ENCODE measurements at regions not wholly inside any gene's neighbourhood (a gene's known extent, or its start where the extent isn't known, plus 50 kb on each side); places are given as distances from the start of the nearest gene placed in this dataset.

GRCh38 chr2:13201924-13202323, 485.2 kb downstream of the TRIB2 start:
- no peak for TF ChIP-seq TCF3 (CRISPR knock-in tag; IDR thresholded peaks at IDR 0.05)
- TF ChIP-seq, protein P1, sequence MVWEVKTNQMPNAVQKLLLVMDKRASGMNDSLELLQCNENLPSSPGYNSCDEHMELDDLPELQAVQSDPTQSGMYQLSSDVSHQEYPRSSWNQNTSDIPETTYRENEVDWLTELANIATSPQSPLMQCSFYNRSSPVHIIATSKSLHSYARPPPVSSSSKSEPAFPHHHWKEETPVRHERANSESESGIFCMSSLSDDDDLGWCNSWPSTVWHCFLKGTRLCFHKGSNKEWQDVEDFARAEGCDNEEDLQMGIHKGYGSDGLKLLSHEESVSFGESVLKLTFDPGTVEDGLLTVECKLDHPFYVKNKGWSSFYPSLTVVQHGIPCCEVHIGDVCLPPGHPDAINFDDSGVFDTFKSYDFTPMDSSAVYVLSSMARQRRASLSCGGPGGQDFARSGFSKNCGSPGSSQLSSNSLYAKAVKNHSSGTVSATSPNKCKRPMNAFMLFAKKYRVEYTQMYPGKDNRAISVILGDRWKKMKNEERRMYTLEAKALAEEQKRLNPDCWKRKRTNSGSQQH (CRISPR knock-in tag; IDR thresholded peaks at IDR 0.05), result no peak
- TF ChIP-seq, protein P2, sequence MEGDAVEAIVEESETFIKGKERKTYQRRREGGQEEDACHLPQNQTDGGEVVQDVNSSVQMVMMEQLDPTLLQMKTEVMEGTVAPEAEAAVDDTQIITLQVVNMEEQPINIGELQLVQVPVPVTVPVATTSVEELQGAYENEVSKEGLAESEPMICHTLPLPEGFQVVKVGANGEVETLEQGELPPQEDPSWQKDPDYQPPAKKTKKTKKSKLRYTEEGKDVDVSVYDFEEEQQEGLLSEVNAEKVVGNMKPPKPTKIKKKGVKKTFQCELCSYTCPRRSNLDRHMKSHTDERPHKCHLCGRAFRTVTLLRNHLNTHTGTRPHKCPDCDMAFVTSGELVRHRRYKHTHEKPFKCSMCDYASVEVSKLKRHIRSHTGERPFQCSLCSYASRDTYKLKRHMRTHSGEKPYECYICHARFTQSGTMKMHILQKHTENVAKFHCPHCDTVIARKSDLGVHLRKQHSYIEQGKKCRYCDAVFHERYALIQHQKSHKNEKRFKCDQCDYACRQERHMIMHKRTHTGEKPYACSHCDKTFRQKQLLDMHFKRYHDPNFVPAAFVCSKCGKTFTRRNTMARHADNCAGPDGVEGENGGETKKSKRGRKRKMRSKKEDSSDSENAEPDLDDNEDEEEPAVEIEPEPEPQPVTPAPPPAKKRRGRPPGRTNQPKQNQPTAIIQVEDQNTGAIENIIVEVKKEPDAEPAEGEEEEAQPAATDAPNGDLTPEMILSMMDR (IDR thresholded peaks at IDR 0.05 in 2 of 3, conservative IDR thresholded peaks at IDR 0.05 in 1 of 3; ENCODE audit: insufficient read depth in 2 of 3, low read depth in 1 of 3, low read length in 3 of 3), result no peak
- TF ChIP-seq SETDB1 (IDR thresholded peaks at IDR 0.05; ENCODE audit: low read length), result no peak
- TF ChIP-seq KAT8 (IDR thresholded peaks at IDR 0.05; ENCODE audit: low read depth), result no peak
- TF ChIP-seq FOXK2 (conservative IDR thresholded peaks at IDR 0.05 in 1 of 2, IDR thresholded peaks at IDR 0.05 in 1 of 2; ENCODE audit: low read depth in 2 of 2), result no peak
- TF ChIP-seq, protein P3, sequence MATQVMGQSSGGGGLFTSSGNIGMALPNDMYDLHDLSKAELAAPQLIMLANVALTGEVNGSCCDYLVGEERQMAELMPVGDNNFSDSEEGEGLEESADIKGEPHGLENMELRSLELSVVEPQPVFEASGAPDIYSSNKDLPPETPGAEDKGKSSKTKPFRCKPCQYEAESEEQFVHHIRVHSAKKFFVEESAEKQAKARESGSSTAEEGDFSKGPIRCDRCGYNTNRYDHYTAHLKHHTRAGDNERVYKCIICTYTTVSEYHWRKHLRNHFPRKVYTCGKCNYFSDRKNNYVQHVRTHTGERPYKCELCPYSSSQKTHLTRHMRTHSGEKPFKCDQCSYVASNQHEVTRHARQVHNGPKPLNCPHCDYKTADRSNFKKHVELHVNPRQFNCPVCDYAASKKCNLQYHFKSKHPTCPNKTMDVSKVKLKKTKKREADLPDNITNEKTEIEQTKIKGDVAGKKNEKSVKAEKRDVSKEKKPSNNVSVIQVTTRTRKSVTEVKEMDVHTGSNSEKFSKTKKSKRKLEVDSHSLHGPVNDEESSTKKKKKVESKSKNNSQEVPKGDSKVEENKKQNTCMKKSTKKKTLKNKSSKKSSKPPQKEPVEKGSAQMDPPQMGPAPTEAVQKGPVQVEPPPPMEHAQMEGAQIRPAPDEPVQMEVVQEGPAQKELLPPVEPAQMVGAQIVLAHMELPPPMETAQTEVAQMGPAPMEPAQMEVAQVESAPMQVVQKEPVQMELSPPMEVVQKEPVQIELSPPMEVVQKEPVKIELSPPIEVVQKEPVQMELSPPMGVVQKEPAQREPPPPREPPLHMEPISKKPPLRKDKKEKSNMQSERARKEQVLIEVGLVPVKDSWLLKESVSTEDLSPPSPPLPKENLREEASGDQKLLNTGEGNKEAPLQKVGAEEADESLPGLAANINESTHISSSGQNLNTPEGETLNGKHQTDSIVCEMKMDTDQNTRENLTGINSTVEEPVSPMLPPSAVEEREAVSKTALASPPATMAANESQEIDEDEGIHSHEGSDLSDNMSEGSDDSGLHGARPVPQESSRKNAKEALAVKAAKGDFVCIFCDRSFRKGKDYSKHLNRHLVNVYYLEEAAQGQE (IDR thresholded peaks at IDR 0.05; ENCODE audit: borderline replicate concordance), result no peak
- TF ChIP-seq, protein P3 (CRISPR knock-in tag; IDR thresholded peaks at IDR 0.05; ENCODE audit: low read depth), result no peak
- TF ChIP-seq TEAD4 (IDR thresholded peaks at IDR 0.05; ENCODE audit: low read length), result no peak
- no peak for TF ChIP-seq TEAD4 (CRISPR knock-in tag; IDR thresholded peaks at IDR 0.05; ENCODE audit: borderline replicate concordance)
- no peak for TF ChIP-seq HSF4 (CRISPR knock-in tag; IDR thresholded peaks at IDR 0.05; ENCODE audit: borderline replicate concordance)
- no peak for TF ChIP-seq NRF1 (conservative IDR thresholded peaks at IDR 0.05 in 1 of 2, IDR thresholded peaks at IDR 0.05 in 1 of 2)
- TF ChIP-seq POLR2A (conservative IDR thresholded peaks at IDR 0.05), result no peak
- no peak for TF ChIP-seq RCOR1 (IDR thresholded peaks at IDR 0.05; ENCODE audit: borderline replicate concordance in 1 of 2, low read depth in 2 of 2, low read length in 2 of 2)
